ENCODE measurements at regions not wholly inside any gene's neighbourhood (a gene's known extent, or its start where the extent isn't known, plus 50 kb on each side); places are given as distances from the start of the nearest gene placed in this dataset.

DNA sequence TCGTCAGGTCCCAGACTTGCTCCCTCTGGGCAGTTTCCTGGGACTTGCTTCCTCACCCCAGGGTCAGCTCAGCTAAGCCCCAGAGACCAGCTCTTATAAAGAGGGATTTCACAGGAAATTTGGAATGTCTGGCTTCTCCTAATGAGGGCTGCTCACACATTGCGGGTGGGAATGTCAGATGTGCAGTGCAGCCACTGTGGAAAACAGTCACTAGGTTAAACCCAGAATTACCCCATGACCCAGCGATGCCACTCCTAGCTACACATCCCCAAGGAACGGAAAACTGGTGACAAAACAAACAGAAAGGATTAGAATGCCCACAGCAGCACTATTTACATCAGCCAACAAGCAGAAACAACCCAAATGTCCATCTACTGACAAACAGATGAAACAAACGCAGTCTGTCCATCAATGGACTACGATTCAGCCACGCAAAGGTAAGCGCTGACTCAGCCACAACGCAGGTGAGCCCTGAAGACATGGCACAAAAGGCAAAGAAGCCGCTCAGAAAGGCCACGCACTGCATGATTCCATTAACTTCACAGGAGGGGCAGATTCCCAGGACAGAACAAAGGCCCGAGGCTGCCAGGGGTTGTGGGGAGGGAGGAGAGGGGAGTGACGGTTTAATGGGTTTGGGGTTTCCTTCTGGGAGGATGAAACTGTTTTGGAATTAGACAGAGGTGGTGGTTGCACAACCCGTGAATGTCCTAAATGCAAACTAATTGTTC lies 63.0 kb downstream of the NCOR2 start:
- DNase-seq, result no peak

DNA sequence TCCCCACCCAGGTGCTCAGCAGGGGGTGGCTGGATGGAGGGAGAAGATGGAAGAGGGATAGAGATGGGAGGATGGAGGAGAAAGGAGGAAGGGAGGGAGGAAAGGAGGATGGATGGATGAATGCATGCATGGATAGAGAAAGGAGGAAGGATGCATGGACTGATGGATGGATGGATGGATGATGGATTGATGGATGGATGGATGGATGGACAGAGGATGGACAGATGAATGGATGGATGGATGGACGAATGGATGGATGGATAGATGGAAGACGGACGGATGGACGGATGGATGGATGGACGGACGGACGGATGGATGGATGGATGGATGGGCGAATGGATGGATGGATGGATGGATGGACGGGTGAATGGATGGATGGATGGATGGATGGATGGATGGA lies 64.1 kb downstream of the NCOR2 start:
- DNase-seq, result no peak

DNA sequence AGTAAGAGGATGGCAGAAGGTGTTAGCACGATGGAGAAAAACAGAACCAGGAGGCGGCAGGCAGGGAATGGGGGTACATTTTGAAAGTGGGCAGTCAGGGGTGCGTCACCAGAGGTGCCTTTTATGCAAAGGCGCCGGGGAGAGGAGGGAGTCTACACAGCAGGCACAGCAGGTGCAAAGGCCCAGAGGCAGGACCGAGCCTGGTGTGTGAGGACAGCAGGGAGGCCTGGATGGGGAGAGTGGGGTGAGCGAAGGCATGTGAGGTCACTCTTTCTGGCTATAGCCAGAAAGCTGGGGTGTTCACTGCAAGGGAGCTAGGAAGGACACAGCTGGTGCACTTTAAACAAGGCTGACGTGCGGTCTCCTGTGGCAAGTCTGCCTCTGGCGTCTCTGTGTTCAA lies 65.0 kb downstream of the NCOR2 start:
- DNase-seq, result no peak

DNA sequence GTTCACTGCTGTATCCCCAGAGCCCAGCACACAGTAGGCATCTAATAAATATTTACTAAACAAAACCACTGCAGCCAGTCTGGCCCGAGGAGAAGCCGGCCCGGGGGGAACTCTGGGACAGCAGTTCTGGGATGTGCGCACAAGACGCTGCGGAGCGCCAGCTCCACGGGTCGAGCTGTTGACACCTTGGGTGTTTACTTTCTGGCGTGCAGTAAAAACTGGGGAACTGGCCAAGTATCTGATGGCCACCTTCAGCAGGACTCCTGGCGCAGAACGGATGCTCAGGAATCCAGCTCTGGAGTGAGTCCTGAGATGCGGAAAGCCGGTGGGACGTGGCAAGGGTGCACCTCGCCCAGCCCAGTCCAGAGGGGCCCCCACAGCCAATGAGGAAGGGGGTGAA lies 65.6 kb downstream of the NCOR2 start:
- DNase-seq, result no peak

DNA sequence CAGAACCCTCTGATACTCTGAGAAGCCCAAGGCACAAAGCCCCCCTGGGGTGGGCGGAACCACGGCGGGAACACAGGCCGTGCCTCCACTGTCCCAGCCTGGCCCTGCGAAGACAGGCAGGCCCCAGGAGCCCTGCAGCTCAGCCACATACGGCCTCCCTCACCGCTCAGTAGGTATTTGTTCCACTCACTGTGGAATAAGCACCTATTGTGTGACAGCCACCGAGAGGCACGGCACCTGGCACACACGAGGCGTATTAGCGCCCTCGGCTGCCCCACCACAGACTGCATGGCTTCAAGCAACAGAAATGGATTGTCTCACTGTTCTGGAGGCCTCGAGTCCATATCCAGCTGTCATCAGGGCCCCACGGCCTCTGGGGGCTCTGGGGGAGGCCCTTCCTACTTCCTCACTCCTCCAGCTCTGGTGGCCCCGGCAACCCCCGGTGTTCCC lies 66.3 kb downstream of the NCOR2 start:
- no peak for DNase-seq

DNA sequence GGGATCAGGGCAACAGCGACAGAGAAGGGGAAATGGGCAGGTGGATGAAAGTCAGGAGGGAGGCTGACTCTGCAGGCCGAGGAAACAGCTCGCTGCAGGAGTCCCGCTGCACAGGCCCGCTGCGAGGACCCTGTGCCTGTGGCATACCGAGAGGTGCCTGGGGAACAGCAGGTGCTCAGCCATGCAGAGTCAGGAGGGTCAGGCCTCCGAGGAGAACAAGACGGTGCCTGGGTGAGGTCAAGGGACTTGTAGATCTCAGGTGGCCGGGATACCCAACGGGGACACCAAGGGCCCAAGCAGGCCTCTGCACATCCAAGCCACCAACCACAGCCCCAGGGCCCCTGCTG lies 67.5 kb downstream of the NCOR2 start:
- DNase-seq, result no peak

DNA sequence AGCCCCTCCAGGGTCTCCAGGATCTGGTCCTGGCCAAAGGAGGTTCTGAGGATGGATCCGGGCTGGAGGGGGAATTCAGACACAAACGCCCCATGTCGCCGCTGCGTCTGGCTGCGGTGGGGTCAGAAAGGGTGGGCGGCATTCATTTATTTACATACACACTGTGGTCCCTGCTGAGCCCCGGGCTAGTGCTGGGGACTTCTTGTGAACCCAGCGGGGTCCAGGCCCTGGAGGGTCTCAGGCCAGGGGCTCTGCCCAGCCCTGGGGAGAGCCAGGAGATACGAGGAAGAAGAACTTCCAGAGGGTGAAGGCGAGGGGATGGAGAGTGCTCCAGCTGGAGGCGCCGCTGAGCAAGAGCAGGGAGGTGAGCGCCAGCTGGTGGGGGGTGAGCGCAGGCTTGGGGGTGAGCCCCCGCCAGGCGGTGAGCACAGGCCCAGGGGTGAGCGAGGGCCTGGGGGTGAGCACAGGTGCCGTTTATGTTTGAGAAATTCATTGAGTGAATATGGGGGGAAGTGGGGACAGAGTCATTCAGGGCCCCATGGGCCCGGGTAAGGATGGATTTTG lies 68.1 kb downstream of the NCOR2 start:
- DNase-seq, result no peak

DNA sequence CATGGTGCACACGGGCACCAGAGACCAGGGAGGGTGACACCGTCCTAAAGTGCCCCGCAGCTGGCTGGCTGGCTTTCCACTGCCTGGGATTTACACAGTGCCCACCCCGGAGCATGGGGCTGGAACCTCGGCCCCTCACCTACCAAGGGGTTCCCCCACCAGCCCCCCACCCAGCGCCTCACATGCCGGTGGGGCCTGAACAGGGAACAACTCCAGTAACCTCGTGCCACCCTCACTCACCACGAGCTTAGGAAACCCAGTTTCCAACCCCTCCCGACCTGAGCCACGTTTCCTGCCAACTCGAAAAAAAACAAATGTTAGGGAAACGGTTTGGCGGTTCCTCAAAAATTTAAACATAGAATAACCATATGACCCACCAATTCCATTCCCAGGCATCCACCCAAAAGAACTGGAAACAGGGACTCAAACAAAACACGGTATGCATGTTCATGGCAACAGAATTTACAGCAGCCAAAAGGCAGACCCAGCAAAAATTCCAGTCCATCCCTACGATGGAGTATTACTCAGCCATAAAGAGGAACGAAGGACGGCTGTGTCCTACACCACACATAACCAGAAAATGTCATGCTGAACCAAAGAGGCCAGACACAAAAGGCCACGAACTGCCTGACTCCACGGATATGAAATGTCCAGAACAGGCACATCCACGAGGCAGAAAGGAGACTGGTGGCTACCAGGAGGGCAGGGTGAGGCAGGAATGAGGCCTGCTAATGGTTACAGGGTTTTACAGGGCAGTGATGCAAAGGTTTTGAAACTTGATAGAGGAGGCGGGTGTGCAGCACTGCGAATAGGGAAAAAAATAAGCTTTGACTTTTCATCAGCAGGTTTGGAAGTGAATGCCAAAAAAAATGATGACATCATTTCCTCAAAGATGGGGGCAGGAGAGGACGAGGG lies 68.9 kb downstream of the NCOR2 start:
- no peak for DNase-seq

DNA sequence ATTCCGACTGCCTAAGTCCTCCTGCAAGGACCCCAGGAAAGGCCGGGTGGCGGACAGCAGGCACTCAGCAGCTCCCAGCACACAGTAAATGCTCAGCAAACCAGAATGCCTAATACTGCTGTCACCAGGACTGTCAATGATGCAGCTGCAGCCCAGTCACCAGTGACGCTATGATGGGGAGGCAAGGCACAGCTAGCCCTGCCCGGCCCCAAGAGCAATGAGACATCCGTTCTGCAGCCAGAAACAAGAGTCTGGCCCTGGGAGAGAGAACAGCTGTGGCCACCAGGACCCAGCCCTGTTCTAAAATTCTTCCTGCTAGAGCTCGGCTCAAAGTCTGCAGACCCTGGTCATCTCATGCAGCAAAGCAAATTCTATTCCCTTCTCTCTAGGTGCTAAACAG lies 69.8 kb downstream of the NCOR2 start:
- DNase-seq, result no peak

DNA sequence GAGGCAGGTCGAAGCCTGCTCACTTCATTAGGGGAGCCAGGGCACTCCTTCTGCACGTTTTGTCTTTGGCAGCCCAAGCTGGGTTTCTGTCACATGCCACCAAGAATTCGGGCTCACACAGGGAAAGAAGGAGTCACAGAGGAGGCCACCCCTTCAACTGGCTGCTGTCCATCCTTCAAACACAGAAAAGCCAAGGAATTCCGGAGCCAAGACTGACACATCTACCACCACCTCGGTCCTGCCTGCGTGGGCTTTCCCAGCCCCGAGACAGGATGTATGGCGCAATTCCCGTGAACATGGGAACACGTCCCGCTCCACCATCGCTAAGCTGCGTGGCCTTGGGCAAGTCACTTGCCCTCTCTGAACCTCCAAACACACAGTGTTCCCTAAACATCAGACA lies 70.4 kb downstream of the NCOR2 start:
- DNase-seq, result no peak

DNA sequence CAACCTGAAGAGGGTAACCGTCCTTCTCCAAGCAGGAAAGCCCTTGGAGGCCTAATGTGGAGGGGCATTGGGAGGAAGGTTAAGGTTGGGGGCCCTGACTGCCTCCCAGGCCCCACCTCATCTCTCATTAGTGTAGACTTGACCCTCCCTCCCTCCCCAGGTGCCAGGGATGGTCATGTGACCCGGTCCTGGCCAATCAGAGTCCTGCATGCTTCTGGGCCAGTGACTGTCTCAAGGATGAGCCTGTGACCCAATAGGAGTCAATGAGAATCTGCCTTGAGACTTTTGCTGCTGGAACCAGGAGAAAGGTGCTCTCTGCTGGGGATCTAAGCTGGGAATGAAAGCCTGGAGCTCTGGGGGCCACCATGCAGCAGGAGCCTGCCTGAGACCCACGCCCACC lies 70.8 kb downstream of the NCOR2 start:
- no peak for DNase-seq

DNA sequence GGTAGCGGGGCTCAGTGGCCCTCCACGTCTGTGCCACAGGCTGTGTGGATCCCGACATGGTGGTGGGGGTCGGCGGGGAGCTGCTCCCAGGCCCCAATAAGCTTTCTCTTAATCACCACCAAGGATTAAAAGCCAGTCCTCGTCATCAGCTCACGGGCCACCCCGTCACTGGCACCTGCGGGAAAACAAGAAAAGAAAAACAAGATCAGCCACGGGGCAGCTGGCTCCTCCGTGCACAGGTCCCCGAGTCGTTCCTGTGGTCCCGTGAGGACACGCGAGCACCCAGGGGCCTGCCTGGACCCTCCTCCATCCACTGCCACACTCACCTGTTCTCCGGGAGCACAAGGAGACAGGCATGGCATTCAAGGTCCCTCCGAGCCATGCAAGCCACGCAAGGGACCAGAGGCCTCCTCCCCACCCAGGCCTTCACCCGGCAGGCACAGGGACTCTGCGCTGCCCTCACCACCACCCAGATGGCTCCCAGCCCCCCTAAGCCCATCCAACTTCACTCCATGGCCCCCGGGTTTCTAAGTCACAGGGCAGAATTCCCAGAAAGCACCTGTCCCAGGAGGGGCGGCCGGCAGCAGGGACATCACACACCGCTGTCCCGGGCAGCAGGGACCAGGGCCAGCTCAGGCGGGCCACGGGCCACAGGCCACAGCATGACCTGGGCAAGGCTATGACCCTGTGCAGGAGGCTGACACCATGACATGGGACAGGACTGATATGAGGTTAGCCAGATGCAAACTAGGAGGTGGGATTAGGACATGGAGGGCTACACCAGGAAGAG lies 72.0 kb downstream of the NCOR2 start:
- DNase-seq, result no peak

DNA sequence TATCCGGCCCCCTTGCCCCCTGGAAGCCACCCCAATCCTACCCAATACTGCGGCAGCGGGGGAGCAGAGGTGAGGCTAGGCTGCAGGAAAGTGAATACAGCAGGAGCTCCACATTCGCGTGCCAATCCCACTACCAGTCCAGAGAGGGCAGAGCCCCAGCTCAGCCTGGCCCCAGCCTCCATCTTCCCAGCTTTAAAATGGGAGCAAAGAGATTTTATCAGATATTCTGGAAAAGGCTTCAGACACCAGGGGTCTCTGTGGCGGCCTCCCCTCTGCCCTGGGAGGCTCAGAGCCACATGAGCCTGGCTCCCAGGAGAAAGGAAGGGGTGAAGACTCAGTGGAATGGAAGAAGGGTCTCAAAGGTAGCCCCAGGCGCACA lies 72.7 kb downstream of the NCOR2 start:
- no peak for DNase-seq

DNA sequence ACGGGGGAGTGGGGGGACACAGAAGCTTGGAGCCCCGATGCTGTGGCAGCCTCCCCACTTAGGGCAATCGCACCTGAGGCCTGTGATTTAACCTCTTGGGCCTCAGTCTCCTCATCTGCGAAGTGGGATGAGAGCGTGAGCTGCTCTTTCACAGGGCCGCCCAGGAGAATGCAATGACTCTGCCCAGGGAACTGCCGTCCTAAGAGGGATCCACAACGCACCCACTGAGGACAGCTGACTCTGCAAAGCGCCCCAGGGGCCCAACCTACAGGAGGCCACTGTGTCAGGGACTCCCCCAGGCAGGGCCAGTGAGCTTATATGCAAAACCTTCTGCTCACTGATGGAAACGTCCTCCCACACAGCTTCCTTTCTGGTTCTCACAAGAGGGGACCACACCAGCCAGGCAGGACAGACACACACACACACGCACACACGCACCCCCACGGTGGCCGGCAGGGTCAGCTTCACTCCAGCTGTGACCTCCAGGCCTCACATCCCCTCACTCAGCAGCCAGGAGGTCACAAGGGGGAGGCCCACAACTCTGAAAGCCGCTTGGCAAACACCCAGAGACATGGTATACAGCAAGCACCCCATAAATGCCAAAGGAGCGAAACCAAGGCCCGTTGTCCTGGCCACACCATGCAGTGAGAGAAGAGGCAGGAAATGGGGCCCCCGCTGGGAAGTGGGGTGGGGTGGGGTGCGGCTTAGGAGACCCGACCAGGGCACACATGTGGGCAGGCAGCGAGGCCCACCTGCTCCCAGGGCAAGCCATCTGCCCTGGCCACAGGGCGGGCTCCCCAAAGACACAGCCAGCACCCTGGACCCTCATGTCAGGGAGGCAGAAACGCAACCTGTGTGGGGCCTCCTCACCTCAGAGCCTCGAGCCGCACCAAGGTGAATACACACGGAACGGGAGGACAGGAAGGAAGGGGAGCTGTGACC lies 73.3 kb downstream of the NCOR2 start:
- DNase-seq, result no peak

DNA sequence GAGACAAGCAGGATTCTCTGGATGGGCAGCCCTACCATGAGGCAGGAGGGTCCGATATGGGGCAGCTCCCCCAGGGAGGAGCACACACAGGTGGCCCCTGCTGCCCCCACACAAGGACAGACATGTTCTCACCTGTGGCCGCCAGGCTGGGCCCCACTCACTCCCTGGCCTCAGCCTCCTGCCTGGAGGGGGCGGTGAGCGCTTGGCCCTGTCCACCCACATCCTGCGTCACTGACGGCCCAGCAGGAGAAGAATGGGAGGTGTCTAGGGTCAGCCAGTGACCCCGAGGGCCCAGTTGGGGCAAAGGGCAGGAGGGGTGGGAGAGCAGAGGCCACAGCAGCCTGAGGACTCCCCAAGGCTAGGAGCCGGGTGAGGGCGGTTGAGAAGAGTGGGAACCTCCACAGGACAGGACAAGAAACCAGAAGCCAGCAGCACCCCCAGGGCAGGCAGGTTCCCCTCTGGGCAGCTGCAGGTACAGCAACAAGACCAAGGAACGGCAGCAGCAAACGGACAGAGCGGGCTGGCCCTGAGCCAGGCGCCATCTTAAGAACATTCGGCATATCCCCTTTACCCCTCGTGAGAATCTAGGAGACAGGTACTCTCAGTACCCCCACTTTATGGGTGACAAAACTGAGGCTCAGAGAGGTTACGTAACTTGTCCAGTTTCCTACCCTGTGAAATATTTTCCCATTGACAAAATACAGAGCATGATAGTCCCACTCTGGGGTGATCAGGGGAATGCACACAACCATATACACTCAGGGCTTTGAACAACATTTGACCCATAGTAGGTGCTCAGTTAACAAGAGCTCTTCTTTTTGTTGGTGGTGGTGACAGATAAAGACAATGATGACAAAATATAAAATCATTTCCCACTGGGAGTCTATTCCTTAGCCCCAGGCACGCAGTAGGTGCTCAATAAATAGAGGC lies 74.3 kb downstream of the NCOR2 start:
- DNase-seq, result no peak

DNA sequence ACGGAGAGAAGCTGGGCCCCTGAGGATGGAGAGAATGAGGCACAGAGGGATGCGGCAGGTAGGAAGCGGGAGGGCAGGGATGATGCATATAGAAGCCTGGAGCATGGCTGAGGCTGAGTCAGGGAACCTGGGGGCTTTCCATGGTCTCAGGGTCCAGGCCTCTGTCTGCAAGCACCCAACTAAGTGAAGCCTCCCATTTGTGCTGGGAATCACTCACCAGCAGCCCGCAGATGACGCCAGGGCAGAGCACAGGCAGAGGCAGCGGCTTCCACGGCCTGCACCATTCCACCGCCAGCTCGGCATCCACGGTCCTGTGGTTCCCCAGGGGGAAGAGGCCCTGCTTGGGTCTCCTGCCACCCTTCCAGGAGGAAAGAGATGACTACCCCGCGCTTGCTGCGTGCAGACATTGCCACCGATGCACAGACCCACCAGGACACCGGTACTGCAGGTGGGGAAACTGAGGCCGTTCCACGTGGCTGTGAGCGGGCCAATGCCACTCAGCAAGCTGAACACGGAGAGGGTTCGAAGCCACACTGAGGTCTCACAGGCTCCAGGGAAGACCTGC lies 75.5 kb downstream of the NCOR2 start:
- DNase-seq, result no peak

DNA sequence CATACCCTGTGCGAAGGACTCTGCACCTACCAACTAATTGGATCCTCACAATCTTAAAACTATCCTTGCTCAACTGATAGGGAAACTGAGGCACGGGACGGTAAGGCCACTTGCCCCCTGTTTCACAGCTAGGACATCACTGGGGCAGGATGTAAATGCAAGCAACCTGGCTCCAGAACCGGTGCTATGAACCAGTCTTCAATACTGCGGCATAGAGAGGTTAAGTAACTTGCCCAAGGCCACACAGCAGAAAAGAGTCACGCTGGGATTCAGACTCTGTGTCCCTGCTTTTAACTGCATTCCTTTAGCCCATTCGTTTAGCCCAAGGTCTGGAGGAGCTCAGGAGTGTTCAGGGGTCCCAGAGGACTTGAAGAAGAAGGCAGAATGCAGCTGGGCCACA lies 76.1 kb downstream of the NCOR2 start:
- no peak for DNase-seq

DNA sequence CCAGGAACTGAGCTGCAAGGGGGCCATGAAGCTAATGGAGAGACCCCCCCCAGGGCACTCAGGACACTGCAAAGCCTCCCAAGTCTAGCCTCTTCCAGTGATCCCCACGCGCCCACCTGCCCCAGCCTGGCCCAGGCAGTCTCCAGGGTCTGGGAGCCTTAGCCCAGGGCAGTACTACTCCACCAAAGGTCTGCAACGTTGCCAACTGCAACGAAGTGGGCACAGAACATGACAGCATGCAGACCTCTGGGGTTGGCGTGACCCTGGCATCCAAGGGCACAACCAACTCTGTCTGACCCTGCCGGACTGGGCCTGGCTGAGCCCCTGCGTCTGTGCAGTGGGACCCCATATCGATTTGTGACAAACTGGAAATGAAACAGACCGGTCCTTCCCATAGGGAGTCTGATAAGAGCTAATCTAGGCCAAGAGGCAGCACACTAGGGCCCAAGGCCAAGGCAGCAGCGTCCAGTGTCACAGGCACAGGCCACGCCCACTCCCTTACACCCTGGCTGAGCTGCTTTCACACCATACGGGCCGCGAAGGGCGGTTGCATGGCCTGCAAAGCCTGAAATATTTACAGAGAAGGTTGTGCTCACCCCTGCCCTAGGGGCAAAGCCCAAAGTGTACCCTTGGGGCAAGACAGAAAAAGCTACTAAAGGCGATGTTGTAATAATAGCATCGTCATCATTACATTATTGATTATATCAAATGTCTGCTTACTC lies 76.7 kb downstream of the NCOR2 start:
- no peak for DNase-seq

DNA sequence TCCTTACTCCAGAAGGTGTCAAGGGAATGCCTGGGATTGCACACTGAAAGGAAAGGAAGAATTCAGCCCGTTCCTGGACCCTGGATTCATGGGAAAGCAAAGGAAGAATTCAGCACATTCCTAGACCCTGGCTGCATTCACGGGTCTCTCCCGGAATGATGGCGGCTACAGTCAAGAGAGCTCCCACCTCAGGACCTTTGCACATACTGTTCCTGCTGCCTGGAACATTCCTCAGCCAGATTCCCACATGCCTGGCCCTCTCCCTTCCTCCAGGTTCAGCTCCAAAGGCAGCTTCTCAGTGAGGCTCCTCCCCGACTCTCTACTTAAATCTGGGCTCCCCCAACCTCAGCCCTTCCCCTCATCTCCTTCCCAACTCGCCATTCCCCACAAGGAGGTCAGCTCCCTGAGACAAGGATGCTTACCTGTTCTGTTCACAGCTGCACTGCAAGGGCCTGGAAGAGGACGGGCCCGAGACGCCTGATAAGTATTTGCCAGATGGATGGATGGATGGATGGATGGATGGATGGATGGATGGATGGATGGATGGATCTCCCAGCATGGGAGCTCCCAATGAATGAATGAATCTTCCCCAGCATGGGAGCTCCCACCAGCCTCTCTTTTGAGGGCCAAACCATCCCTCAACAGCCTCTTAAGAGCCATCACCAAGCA lies 77.4 kb downstream of the NCOR2 start:
- DNase-seq, result no peak

Data from NCI-H1092 treated with DMSO at 0.1 percent for 48 hours (cell line).